GM19468 (cell line): ENCODE measurements at regions not wholly inside any gene's neighbourhood (a gene's known extent, or its start where the extent isn't known, plus 50 kb on each side); places are given as distances from the start of the nearest gene placed in this dataset.

ENCODE experiments used
- ATAC-seq: cut with Tn5 transposase; IDR thresholded peaks from one replicate; pipeline ENCODE4 v1.9.1; 2021; ENCODE audit warnings: mild to moderate bottlenecking, moderate library complexity, moderate number of reproducible peaks; ENCODE audit not compliant: unreplicated experiment; ENCODE audit errors: extremely low read depth

GRCh38 chr9:109830545-109830944 is 50.5 kb downstream of the PALM2AKAP2 start:
- no peak for ATAC-seq

GRCh38 chr9:109831998-109832658 is 52.1 kb downstream of the PALM2AKAP2 start:
- no peak for ATAC-seq

- no peak for ATAC-seq
These were observed 54.9 kb downstream of the PALM2AKAP2 start for GRCh38 chr9:109834855-109835254.

- ATAC-seq, result no peak
These were observed 63.6 kb downstream of the PALM2AKAP2 start for GRCh38 chr9:109843641-109844040.

- no peak for ATAC-seq
These were observed 65.2 kb downstream of the PALM2AKAP2 start for GRCh38 chr9:109845226-109845625.

GRCh38 chr9:109846776-109847175 is 66.8 kb downstream of the PALM2AKAP2 start:
- no peak for ATAC-seq

- no peak for ATAC-seq
These were observed 72.6 kb downstream of the PALM2AKAP2 start for GRCh38 chr9:109852556-109852955.

- ATAC-seq, result no peak
These were observed 75.5 kb downstream of the PALM2AKAP2 start for GRCh38 chr9:109855540-109855939.

- no peak for ATAC-seq
These were observed 76.8 kb downstream of the PALM2AKAP2 start for GRCh38 chr9:109856785-109857184.

GRCh38 chr9:109857336-109857735 is 77.3 kb downstream of the PALM2AKAP2 start:
- ATAC-seq, result no peak

GRCh38 chr9:109859447-109859846 is 79.4 kb downstream of the PALM2AKAP2 start:
- ATAC-seq, result no peak

GRCh38 chr9:109860521-109860920 is 80.5 kb downstream of the PALM2AKAP2 start:
- no peak for ATAC-seq

GRCh38 chr9:109861499-109861898 is 81.5 kb downstream of the PALM2AKAP2 start:
- no peak for ATAC-seq

- ATAC-seq, result no peak
These were observed 81.9 kb downstream of the PALM2AKAP2 start for GRCh38 chr9:109861918-109862317.

- ATAC-seq, result no peak
These were observed 82.5 kb downstream of the PALM2AKAP2 start for GRCh38 chr9:109862452-109862851.

- no peak for ATAC-seq
These were observed 84.0 kb downstream of the PALM2AKAP2 start for GRCh38 chr9:109863961-109864360.

- no peak for ATAC-seq
These were observed 85.5 kb downstream of the PALM2AKAP2 start for GRCh38 chr9:109865521-109865920.

- ATAC-seq, result no peak
These were observed 88.2 kb downstream of the PALM2AKAP2 start for GRCh38 chr9:109868207-109868606.

GRCh38 chr9:109868722-109869121 is 88.7 kb downstream of the PALM2AKAP2 start:
- no peak for ATAC-seq

GRCh38 chr9:109870365-109870764 is 90.4 kb downstream of the PALM2AKAP2 start:
- no peak for ATAC-seq

GRCh38 chr9:109872901-109873300 is 92.9 kb downstream of the PALM2AKAP2 start:
- no peak for ATAC-seq

GRCh38 chr9:109875495-109876129 is 95.6 kb downstream of the PALM2AKAP2 start:
- no peak for ATAC-seq
